NOMO-1 treated with dmso at 0.1 percent for 144 hours (cell line): ENCODE measurements at regions not wholly inside any gene's neighbourhood (a gene's known extent, or its start where the extent isn't known, plus 50 kb on each side); places are given as distances from the start of the nearest gene placed in this dataset.
"Not testable (repeated sequence)": the region's sequence is repeated elsewhere in the genome, so short reads cannot be mapped to it uniquely, and the experiment has no call there.

Experiments used
- DNase-seq: peaks from one replicate; lab custom pipeline; 2025; ENCODE audit not compliant: unreplicated experiment; lab: John Stamatoyannopoulos, UW

DNA sequence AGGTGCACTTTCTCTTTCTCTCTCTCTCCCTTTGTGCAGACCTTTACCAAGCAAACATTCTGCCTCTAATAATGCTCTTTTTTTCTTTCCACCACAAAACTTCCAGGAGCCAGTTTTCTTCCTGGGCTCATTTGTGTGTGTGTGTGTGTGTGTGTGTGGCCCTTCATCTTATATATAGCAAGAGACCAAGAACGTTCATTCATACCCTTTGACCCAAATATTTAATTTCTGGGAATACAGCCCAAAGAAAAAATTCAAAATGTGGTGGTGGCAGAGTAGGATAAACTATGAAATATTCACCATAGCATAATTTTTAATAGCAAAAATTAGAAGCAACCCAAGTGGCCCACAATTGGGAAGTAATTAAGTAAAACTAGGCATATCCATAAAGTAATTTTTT is 398.9 kb downstream of the IGSF11 start:
- DNase-seq, result no peak

- no peak for DNase-seq
Observed at GRCh38 chr3:118636841-118637240, 397.8 kb downstream of the IGSF11 start.

- no peak for DNase-seq
Observed at GRCh38 chr3:118637846-118638245, 396.8 kb downstream of the IGSF11 start.

- no peak for DNase-seq
Observed at GRCh38 chr3:118641608-118642007, 393.0 kb downstream of the IGSF11 start.

DNA sequence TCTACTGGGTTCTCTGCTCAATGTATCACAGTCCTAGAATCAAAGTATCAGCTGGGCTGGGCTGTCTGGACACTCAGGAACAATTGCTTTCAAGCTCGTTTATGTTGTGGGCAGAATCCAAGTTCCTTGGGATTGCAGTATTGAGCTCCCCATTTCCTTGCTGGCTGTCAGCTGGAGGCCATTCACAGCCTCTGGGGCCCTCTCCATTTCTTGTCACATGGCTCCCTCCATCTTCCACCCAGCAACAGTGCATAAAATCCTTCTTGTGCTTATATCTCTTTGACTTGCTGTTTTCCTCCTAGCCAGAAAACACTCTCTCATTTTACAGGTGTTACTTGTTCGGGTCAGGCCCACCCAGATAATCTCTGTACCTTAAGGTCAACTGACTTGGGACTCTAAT is 363.5 kb downstream of the IGSF11 start:
- DNase-seq, result no peak

DNA sequence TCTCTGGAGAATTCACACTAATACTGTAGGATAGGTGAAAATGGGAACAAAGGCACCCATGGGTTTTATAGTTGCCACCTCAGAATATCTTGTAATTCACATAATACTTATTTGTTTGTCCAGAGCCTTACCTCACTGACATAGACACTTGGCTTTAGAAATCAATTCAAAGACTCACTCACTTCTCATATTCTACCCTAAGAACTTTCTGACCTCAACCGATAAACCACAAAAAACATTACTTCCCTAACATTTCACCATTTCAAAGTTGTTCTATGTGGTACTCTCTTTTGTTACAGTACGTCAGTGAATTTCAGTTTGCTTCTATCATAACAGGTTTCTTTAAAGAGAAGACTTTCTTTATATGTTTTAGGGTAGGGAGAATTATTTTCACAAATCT is 359.3 kb downstream of the IGSF11 start:
- no peak for DNase-seq

DNA sequence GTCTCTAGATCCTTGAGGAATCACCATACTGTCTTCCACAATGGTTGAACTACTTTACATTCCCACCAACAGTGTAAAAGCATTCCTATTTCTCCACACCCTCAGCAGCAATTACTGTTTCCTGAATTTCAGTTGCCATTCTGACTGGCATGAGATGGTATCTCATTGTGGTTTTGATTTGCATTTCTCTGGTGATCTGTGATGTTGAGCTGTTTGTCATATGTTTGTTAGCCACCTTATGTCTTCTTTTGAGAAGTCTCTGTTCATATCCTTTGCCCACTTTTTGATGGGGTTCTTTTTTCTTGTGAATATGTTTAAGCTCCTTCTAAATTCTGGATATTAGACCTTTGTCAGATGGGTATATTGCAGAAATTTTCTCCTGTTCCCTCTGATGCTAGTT is 356.0 kb downstream of the IGSF11 start:
- not testable (repeated sequence) for DNase-seq

DNA sequence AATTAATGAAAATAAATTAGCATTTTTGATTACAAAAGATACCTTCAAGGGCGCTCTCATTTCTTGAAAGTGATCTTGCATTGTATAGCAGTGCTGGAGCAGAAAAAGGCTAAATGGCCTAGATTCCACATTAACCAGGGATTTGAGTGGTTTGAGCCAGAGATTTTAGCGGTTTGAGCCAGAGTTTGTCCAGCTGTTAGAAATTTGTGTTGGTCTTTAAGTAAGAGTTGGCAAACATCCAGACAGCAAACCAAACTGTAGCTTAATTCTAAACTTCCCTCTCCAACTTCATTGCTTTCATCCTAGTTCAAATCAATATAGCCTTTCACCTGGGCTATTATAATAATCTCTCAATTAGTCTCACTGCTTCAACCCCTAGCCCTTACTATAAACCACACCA is 351.7 kb downstream of the IGSF11 start:
- no peak for DNase-seq

GRCh38 chr3:118683636-118684035 is 351.0 kb downstream of the IGSF11 start:
- DNase-seq, result no peak

DNA sequence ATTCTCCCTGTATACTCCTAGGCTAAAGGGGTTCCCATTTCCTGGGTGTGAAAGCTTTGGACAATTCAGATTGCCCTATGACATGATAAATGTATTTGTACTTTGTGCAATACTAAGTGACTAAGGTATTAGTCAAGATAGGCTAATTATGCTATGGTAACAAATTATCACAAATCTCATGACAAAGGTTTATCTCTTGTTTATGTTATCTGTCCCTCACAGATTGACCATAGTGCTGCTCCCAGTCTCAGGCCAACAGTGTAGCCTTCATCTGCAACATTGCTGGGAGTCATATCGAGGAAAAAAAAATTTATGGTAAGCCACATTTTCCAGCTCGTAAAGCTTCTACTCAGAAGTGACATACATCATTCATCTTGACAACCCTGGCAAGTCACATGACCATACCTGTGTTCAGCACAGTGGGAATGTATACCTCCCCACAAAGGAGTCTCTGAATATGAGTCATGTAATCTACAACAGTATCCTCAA is 346.2 kb downstream of the IGSF11 start:
- no peak for DNase-seq

- DNase-seq, result no peak
Observed at GRCh38 chr3:118692416-118692815, 342.2 kb downstream of the IGSF11 start.

- DNase-seq, result no peak
Observed at GRCh38 chr3:118705487-118706219, 329.0 kb downstream of the IGSF11 start.

GRCh38 chr3:118707991-118708390 is 326.7 kb downstream of the IGSF11 start:
- no peak for DNase-seq

DNA sequence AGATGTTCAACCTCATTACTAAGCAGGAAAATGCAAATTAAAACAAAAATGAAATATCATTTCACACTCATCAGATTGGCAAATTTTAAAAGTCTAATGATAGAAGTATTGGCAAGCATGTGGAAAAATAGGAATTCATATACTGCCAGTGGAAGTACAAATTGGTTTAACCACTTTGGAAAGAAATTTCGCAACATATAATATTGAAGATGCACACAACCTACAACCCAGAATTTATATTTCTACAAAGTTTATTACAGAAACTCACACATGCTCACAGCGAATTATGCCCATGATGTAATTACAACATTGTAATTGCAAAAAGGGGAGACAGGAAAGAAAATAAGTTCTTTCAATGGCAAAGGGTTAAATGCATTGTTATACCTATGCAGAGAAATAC is 324.1 kb downstream of the IGSF11 start:
- DNase-seq, result no peak

DNA sequence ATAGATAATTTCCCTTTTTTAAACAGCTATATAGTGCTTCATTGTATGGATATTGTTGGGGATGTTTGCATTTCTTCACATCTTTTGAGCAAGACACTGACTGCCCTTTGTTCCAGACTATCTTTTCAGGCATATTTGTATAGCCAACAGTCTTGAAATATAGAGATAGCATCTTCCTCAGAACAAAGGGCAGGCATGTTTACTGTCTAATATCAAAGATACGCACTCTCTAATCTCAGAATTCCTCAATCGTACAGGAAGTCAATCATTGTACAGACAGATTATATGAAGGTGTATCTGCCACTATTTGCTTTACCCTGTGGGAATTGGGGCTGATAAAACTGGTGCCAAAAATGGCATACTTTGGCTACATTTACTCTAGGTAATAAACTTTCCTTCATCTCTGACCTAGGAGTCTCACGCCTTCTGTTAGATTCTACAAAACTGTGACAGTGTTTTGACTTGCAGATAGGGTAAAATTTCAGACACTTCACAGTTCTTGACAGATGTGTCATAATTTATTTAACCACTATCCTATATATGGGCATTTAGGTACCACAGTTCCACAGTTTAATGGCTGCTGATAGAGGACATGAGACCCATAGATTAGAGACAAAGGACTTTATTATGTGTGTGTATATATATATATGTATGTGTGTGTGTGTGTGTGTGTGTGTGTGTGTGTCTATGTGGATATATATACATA is 321.0 kb downstream of the IGSF11 start:
- DNase-seq, result no peak

- no peak for DNase-seq
Observed at GRCh38 chr3:118714800-118715199, 319.8 kb downstream of the IGSF11 start.

DNA sequence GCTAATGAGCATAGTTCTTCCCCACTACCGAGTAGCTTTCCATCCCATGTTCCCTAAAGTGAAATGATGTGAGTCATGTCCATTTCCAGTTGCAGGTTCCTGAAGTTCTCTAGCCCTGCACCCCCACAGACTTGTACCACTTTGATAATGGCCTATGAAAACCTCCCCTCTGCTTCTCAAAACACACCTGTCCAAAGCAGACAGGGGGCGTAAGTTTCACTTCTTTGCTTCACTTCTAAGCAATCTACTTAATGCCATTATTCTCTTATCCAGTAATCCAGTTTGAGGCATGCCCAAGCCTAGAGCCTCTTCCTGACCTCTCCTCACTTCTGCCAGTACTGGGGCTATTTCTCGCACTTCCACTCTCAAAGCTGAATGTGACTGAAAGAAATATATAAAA is 305.1 kb downstream of the IGSF11 start:
- DNase-seq, result no peak

DNA sequence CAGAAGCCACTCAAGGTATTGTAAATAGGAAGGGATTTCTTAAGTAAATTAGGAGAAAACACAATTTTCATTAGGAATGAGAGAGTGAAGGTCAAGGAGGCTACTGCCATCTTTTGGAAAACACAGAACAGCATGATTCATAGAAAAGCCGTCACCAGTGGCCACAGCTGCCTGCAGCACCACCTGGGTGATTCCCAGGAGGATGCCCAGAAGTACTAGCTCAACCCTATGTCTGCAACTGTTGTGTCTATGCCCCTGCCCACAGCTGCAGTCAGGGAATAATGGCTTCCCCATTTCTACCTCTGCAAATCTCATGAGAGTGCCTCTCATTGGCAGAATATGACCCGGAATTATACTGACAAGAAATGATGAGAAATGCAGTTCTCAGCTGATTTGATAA is 300.0 kb downstream of the IGSF11 start:
- DNase-seq, result no peak

DNA sequence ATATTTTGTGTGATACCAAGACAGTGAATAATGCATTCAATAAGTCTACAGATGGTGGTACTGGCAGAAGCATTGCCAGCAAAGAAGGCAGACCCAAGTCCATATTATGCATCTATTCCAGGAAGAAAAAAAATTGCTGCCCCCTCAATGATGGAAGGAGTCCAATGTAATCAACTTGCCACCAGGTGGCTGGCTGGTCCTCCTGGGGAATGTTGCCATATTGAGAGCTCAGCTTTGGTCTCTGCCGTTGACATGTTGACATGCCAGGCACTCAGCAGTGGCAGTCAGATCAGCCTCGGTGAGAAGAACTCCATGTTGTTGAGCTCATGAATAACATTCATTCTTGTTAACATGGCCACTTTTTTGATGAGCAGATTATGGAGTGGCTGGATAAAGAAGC is 298.5 kb downstream of the IGSF11 start:
- no peak for DNase-seq

GRCh38 chr3:118740722-118741290 is 293.8 kb downstream of the IGSF11 start:
- DNase-seq, result no peak

DNA sequence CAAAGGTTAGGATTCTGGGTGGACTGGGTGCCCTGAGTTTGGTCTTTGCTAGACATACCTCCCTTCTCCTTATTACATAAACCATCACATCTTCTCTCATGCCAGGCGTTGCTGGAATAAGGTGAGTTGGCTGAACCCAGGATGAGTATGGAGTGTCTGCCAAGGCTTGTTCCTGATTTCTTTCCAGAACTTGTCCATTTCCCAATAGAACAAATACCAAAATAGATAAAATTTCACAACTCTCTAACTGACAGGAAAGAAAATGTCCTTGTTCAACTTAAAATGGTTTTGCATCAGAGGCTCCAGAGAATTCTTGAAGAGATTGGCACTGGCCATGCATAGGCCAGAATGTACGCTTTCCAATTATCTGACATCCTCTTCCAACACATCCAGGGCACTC is 291.9 kb downstream of the IGSF11 start:
- DNase-seq, result no peak

GRCh38 chr3:118744186-118744585 is 290.5 kb downstream of the IGSF11 start:
- no peak for DNase-seq
